T-helper 17 cell (primary cell): ENCODE measurements at regions not wholly inside any gene's neighbourhood (a gene's known extent, or its start where the extent isn't known, plus 50 kb on each side); places are given as distances from the start of the nearest gene placed in this dataset.

ENCODE experiments used
- ATAC-seq: fragments of 150-1000 bp; cut with Tn5 transposase; 2 replicates; pipeline ENCODE4 v1.10.0; 2021; ENCODE audit warnings: mild to moderate bottlenecking, moderate library complexity
- DNase-seq, 3 donors: peaks; one replicate each; pipeline versions ENCODE4 v3.0.0 to v3.0.0-alpha.2; 2020 to 2021
- H3K9me3 ChIP-seq: one replicate; pipeline ENCODE4 v1.7.0; 2013; ENCODE audit warnings: low read length, mild to moderate bottlenecking; ENCODE audit not compliant: control insufficient read depth, poor library complexity, severe bottlenecking
- H3K27ac Mint-ChIP-seq: one replicate; pipeline ENCODE4 v1.8.0; 2022; ENCODE audit warnings: mild to moderate bottlenecking, moderate library complexity, mixed read lengths
- H3K27me3 Mint-ChIP-seq: one replicate; pipeline ENCODE4 v1.8.0; 2022; ENCODE audit warnings: mixed read lengths
- H3K36me3 Mint-ChIP-seq: one replicate; pipeline ENCODE4 v1.8.0; 2022; ENCODE audit warnings: low read depth, mixed read lengths
- H3K4me1 Mint-ChIP-seq: one replicate; pipeline ENCODE4 v1.8.0; 2022; ENCODE audit warnings: mild to moderate bottlenecking, mixed read lengths
- H3K4me3 Mint-ChIP-seq: one replicate; pipeline ENCODE4 v1.8.0; 2022; ENCODE audit warnings: mild to moderate bottlenecking, moderate library complexity, mixed read lengths

- Mint-ChIP-seq H3K27me3 (peaks cover 13% of the 10 kb centered on the region), H3K36me3 (no peaks in the 10 kb centered on the region), H3K27ac (no peak overlapping the region), H3K4me3 (no peak overlapping the region), H3K4me1 (peaks cover 3% of the 10 kb centered on the region)
- ATAC-seq (no peak), DNase-seq (no peak)
- H3K9me3 ChIP-seq: no peaks in the 10 kb centered on the region
Observed at GRCh38 chr2:10990561-10991111, 78.9 kb downstream of the KCNF1 start.

DNA sequence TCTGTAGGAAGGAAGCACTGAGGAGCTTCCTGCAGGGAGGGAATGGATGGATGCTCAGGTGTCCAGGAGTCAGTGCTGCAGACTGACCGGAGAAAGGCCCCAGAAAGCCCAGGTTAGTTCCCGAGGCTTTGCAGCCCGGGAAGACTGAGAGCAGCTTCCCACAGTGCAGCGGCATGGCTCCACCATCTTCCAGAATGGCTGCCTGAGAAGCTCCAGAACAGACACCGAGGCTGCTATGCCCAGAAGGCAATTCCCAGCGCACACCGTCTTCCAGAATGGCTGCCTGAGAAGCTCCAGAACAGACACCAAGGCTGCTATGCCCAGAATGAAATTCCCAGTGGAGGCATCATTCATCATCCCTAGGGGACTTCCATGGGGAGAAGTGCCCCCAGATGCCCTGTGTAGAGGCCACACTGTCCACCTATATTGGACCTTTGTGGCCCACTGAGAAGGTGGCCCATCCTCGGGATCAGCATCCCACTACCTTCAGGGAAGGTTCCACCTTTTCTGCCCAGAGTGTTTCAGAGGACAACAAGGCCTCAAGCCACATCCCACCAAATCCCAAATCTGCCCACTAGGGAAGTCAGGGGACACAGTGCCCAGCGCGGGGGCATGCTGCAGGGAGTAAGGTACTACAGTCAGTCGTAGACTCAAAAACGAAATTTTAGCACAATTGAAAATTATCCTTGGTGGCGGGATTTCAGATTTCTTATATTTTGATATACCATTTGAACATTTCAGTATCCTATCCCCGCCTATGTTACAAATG is 80.5 kb downstream of the KCNF1 start:
- Mint-ChIP-seq H3K27me3 (peaks cover 13% of the 10 kb centered on the region), H3K27ac (no peak overlapping the region), H3K36me3 (no peaks in the 10 kb centered on the region), H3K4me1 (peaks cover 3% of the 10 kb centered on the region), H3K4me3 (no peak overlapping the region)
- H3K9me3 ChIP-seq: no peaks in the 10 kb centered on the region
- ATAC-seq (no peak), DNase-seq (no peak)

- ATAC-seq: no peak
- H3K4me1 Mint-ChIP-seq: peaks cover 3% of the 10 kb centered on the region
- H3K36me3 Mint-ChIP-seq: no peaks in the 10 kb centered on the region
- DNase-seq: no peak
- H3K9me3 ChIP-seq: no peaks in the 10 kb centered on the region
- H3K4me3 Mint-ChIP-seq: no peak overlapping the region
- no peak overlapping the region for H3K27ac Mint-ChIP-seq
- peaks cover 13% of the 10 kb centered on the region for H3K27me3 Mint-ChIP-seq
Observed at GRCh38 chr2:10993001-10993481, 81.3 kb downstream of the KCNF1 start.

DNA sequence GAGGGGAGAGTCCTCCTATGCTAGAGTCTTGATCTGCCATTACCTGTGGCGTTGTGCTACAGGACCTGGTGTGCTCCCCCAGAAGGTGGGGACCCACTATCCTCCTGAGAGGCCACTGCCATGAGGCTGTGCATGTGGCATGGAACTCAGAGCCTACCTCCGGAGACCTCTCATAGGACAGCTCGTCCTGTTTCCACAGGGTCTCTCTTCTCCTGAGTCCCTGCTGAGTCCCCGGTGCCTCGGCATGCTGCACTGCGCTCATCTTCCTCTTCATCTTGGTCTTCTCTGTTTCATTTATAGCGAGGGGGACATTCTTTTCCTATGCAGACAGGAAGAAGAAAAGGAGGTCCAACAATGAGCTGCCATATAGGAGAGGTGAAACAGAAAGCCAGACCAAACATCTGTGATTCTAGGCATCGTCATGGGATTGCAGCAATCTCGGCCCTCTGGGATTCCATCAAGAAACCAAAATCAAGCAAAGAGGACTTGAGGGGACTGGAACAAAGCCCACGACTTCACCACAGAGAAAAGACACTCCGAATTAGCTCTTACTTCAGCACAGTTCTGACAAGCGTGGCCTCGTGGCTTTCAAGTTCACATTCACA is 83.7 kb downstream of the KCNF1 start:
- no peak overlapping the region for H3K4me3 Mint-ChIP-seq
- H3K9me3 ChIP-seq: no peaks in the 10 kb centered on the region
- peaks cover 13% of the 10 kb centered on the region for H3K27me3 Mint-ChIP-seq
- no peaks in the 10 kb centered on the region for H3K4me1 Mint-ChIP-seq
- H3K27ac Mint-ChIP-seq: no peak overlapping the region
- H3K36me3 Mint-ChIP-seq: no peaks in the 10 kb centered on the region
- DNase-seq (no peak), ATAC-seq (no peak)

GRCh38 chr2:11004199-11004598 is 92.5 kb downstream of the KCNF1 start:
- DNase-seq (no peak), ATAC-seq (no peak)
- Mint-ChIP-seq H3K27me3 (peaks cover 46% of the 10 kb centered on the region), H3K27ac (no peak overlapping the region), H3K4me3 (no peak overlapping the region), H3K36me3 (peaks cover 2% of the 10 kb centered on the region), H3K4me1 (no peaks in the 10 kb centered on the region)
- no peaks in the 10 kb centered on the region for H3K9me3 ChIP-seq

DNA sequence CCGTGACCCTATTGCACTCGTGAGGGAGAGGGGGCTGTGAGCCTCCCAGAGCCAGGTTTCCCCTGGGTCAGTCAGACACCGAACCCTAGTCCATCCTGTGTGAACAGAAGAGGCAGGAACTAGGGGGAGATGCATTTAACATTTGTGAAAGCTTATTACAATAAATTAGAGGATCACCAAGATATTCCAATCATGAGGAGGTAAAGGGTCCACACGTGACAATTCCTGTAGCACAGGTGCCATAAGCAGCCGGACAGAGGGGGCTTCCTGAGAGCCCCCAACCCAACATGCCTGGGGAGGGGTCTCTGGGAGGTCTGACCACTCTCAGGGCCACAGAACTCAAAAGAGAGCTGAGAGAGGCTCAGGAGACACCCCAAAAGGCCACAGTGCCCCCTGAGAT is 93.3 kb downstream of the KCNF1 start:
- no peaks in the 10 kb centered on the region for H3K4me1 Mint-ChIP-seq
- H3K4me3 Mint-ChIP-seq: no peak overlapping the region
- DNase-seq: no peak
- H3K27me3 Mint-ChIP-seq: peaks cover 46% of the 10 kb centered on the region
- peaks cover 2% of the 10 kb centered on the region for H3K36me3 Mint-ChIP-seq
- H3K27ac Mint-ChIP-seq: no peak overlapping the region
- no peaks in the 10 kb centered on the region for H3K9me3 ChIP-seq
- no peak for ATAC-seq

- no peak for DNase-seq
- peaks cover 46% of the 10 kb centered on the region for H3K27me3 Mint-ChIP-seq
- H3K36me3 Mint-ChIP-seq: peaks cover 2% of the 10 kb centered on the region
- no peak overlapping the region for H3K4me3 Mint-ChIP-seq
- H3K4me1 Mint-ChIP-seq: no peaks in the 10 kb centered on the region
- H3K27ac Mint-ChIP-seq: no peak overlapping the region
- H3K9me3 ChIP-seq: no peaks in the 10 kb centered on the region
- no peak for ATAC-seq
Observed at GRCh38 chr2:11006191-11006590, 94.5 kb downstream of the KCNF1 start.

DNA sequence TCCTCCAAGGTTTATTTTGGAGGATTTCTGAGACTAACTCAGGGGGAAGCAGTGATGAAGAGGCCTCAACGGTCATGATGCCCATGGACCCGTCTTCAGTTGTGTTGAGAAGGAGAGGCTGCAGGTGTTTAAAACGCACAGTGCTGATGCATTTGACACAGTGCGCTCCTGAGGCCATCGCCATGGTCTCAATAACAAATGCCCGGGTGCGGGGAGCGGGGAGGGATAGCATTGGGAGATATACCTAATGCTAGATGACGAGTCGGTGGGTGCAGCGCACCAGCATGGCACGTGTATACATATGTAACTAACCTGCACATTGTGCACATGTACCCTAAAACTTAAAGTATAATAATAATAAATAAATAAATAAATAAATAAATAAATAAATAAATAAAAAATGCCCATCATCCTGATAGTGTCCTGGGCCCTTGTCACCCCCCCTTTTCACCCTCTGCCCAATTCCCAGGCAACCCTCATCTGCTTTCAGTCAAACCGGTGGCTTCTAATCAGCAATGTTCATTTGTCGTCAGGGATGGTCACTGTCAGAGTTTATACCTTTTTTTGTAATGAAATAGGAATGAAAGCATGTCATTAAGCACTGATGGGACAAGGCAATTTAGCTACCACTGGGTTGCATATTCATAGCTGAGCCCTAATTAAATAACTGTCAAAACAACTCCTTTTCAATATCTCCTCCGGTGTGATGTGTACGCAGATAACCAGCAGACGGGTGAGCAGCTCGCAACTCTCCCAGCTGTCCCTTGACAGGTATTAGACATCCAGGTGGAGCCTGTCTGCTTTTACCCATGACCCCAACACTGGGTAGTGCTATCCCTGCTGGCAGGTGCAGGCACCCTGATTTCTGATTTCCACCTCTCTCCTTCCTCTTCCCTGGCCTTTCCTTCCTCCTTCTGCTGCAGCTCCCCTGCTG is 95.9 kb downstream of the KCNF1 start:
- Mint-ChIP-seq H3K4me3 (no peak overlapping the region), H3K27ac (no peak overlapping the region), H3K27me3 (peaks cover 42% of the 10 kb centered on the region), H3K36me3 (peaks cover 2% of the 10 kb centered on the region), H3K4me1 (no peaks in the 10 kb centered on the region)
- ATAC-seq (no peak), DNase-seq (no peak)
- no peaks in the 10 kb centered on the region for H3K9me3 ChIP-seq

- no peak for DNase-seq
- Mint-ChIP-seq H3K36me3 (peaks cover 2% of the 10 kb centered on the region), H3K4me1 (no peaks in the 10 kb centered on the region), H3K27ac (no peak overlapping the region), H3K27me3 (peaks cover 30% of the 10 kb centered on the region), H3K4me3 (no peak overlapping the region)
- no peak for ATAC-seq
- H3K9me3 ChIP-seq: no peaks in the 10 kb centered on the region
Observed at GRCh38 chr2:11008773-11009172, 97.0 kb downstream of the KCNF1 start.

GRCh38 chr2:11009176-11009575 is 97.4 kb downstream of the KCNF1 start:
- H3K9me3 ChIP-seq: no peaks in the 10 kb centered on the region
- Mint-ChIP-seq H3K4me1 (no peaks in the 10 kb centered on the region), H3K27ac (no peak overlapping the region), H3K36me3 (peaks cover 2% of the 10 kb centered on the region), H3K27me3 (peaks cover 26% of the 10 kb centered on the region), H3K4me3 (no peak overlapping the region)
- no peak for ATAC-seq
- DNase-seq: no peak

DNA sequence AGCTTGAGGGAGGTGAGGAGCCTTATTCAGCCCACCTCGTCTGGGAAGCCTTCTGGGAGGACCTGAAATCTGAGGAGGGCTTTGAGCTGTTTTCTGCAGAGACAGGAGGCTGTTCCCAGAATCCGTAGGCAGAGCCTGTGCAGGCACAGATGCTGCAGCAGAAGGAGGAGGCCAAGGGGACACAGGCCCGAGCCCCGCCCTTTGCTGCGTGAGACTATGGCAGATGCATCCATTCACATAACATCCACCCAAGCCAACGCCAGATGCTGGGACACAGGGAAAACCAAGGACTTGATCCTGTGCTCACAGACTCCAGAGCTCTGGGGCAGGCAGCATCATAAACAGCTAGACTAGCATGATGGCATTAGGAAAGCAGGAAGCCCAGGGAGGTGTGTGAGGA is 98.2 kb downstream of the KCNF1 start:
- H3K4me1 Mint-ChIP-seq: no peaks in the 10 kb centered on the region
- no peaks in the 10 kb centered on the region for H3K9me3 ChIP-seq
- DNase-seq (no peak), ATAC-seq (no peak)
- no peak overlapping the region for H3K4me3 Mint-ChIP-seq
- peaks cover 19% of the 10 kb centered on the region for H3K27me3 Mint-ChIP-seq
- H3K36me3 Mint-ChIP-seq: peaks cover 2% of the 10 kb centered on the region
- H3K27ac Mint-ChIP-seq: no peak overlapping the region

GRCh38 chr2:11011359-11011758 is 99.6 kb downstream of the KCNF1 start:
- Mint-ChIP-seq H3K36me3 (peaks cover 2% of the 10 kb centered on the region), H3K4me3 (no peak overlapping the region), H3K27ac (no peak overlapping the region), H3K27me3 (peaks cover 19% of the 10 kb centered on the region), H3K4me1 (no peaks in the 10 kb centered on the region)
- ATAC-seq: no peak
- DNase-seq: no peak
- H3K9me3 ChIP-seq: no peaks in the 10 kb centered on the region

- Mint-ChIP-seq H3K36me3 (peaks cover 2% of the 10 kb centered on the region), H3K4me1 (no peaks in the 10 kb centered on the region), H3K4me3 (no peak overlapping the region), H3K27me3 (peaks cover 13% of the 10 kb centered on the region), H3K27ac (no peak overlapping the region)
- DNase-seq (no peak), ATAC-seq (no peak)
- no peaks in the 10 kb centered on the region for H3K9me3 ChIP-seq
Observed at GRCh38 chr2:11012131-11012693, 100.5 kb downstream of the KCNF1 start.
